SK-N-MC (cell line): ENCODE measurements at regions not wholly inside any gene's neighbourhood (a gene's known extent, or its start where the extent isn't known, plus 50 kb on each side); places are given as distances from the start of the nearest gene placed in this dataset.

ENCODE experiments used
- EZH2 ChIP-seq: fragments of 200-600 bp; sonication (generic); IDR thresholded peaks from one replicate; pipeline ENCODE4 v1.6.1; 2017; ENCODE audit warnings: antibody characterized with exemption
- FOXP2 ChIP-seq: optimal IDR thresholded peaks from 2 replicates; pipeline ENCODE3; 2011; ENCODE audit warnings: mild to moderate bottlenecking, moderate library complexity; ENCODE audit not compliant: insufficient read depth; ENCODE audit errors: extremely low read length, control extremely low read depth
- POLR2AphosphoS5 ChIP-seq: IDR thresholded peaks from 2 replicates; pipeline ENCODE4 v1.6.1; 2012; ENCODE audit warnings: mild to moderate bottlenecking, low read depth, low read length, borderline replicate concordance

DNA sequence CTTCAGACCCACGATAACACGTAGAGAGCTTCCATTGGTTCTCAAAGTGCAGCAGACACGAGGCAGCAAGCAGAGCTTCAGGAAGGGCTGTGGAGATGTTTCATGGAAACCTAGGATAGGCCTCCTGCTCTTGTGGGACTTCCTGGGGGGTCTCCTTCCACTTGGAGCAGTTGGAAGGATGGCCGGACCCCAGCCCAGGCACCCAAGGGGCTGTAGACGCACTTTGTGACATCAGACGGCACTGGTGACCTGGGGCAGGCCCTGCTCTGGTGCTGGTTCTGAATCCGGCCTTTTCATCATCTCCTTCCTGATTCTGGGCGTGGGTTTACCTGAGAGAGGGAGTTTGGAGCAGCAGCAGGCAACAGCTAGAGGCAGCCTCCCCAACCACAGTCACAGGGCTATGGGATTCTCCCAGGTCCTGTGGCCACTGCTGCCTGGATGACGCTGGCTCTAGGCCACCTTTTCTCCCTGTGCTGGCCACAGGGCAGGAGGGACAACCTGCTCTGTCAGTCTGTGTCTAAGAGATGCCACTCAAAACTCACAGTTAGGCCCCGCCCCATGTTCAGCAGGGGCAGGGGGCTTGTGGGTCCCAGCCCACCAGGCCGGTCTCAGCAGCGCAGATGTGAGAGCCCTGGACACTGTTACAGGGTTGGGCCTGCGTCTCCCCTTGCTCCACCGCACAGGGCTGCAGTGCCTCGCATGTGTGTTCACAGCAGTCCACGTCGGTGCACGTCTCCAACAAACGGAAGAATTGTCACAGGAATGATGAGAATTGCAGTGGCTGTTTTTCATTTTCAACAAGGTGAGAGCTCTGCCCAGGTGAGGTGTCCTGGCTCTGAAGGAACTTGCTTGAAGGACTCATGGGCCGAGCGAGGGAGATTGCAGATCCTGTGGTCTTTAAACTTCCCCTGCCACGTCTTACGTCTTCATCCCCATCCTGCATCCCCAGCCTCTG is 569.3 kb downstream of the TCERG1L start:
- TF ChIP-seq FOXP2 = no peak
- TF ChIP-seq EZH2 = no peak
- no peak for TF ChIP-seq POLR2AphosphoS5
